K562 (cell line): ENCODE measurements at regions not wholly inside any gene's neighbourhood (a gene's known extent, or its start where the extent isn't known, plus 50 kb on each side); places are given as distances from the start of the nearest gene placed in this dataset.

Source experiments
- BMI1 ChIP-seq: fragments of 150-350 bp; IDR thresholded peaks from 2 replicates; pipeline ENCODE4 v1.6.1; 2014; ENCODE audit warnings: low read length
- CBX3 ChIP-seq, 2 experiments: IDR thresholded peaks; 1 replicate in 1 of 2; 2 replicates in 1 of 2; pipeline ENCODE4 v1.6.1; 2012; ENCODE audit warnings: inconsistent platforms in 2 of 2, low read length in 2 of 2, borderline replicate concordance in 1 of 2, control low read depth in 1 of 2
- CHD2 ChIP-seq: IDR thresholded peaks from 2 replicates; pipeline ENCODE4 v1.6.1; 2011; ENCODE audit warnings: low read depth, low read length
- ESRRA ChIP-seq: fragments of 450-650 bp; IDR thresholded peaks from 2 replicates; pipeline ENCODE4 v1.6.1; 2014; ENCODE audit warnings: low read depth, mild to moderate bottlenecking, moderate library complexity, borderline replicate concordance
- FOSL1 ChIP-seq: fragments of 200-800 bp; sonication (Bioruptor generic); conservative IDR thresholded peaks from 2 replicates; pipeline ENCODE4 v1.6.1; 2016; ENCODE audit warnings: missing genetic modification characterization, missing compliant biosample characterization
- GTF3C2 ChIP-seq: IDR thresholded peaks from 3 replicates; pipeline ENCODE4 v1.6.1; 2011; ENCODE audit warnings: borderline replicate concordance, mild to moderate bottlenecking, moderate library complexity; ENCODE audit not compliant: insufficient read length; ENCODE audit errors: extremely low read depth
- HMBOX1 ChIP-seq: sonication (generic); IDR thresholded peaks from 2 replicates; pipeline ENCODE4 v1.6.1; 2016
- KAT7 ChIP-seq: sonication (generic); formaldehyde crosslinking; IDR thresholded peaks from 2 replicates; pipeline ENCODE4 v1.8.0; 2022; ENCODE audit warnings: missing genetic modification reagents, mild to moderate bottlenecking, borderline replicate concordance
- KLF16 ChIP-seq: IDR thresholded peaks from 2 replicates; pipeline ENCODE4 v1.6.1; 2016; ENCODE audit warnings: antibody characterized with exemption
- MAZ ChIP-seq, 2 experiments: fragments of 450-650 bp in 1 of 2; sonication (generic) in 1 of 2; formaldehyde crosslinking; IDR thresholded peaks in 1 of 2; conservative IDR thresholded peaks in 1 of 2; 2 replicates each; pipeline versions ENCODE4 v1.4.0 to v1.5.0; 2020; ENCODE audit warnings: mild to moderate bottlenecking in 1 of 2, missing genetic modification reagents in 1 of 2
- MITF ChIP-seq: IDR thresholded peaks from 2 replicates; pipeline ENCODE4 v1.6.1; 2014; ENCODE audit warnings: antibody characterized with exemption
- PHF8 ChIP-seq: fragments of 200-600 bp; sonication (generic); IDR thresholded peaks from 2 replicates; pipeline ENCODE4 v1.6.1; 2012; ENCODE audit warnings: mixed run types, mild to moderate bottlenecking, inconsistent platforms, low read length, moderate library complexity, borderline replicate concordance
- PTRF ChIP-seq: fragments of 450-650 bp; IDR thresholded peaks from 2 replicates; pipeline ENCODE4 v1.6.1; 2016; ENCODE audit warnings: mild to moderate bottlenecking, missing genetic modification characterization, missing compliant biosample characterization
- RBBP5 ChIP-seq: fragments of 200-600 bp; sonication (generic); IDR thresholded peaks from 2 replicates; pipeline ENCODE4 v1.6.1; 2012; ENCODE audit warnings: borderline replicate concordance, mild to moderate bottlenecking, low read length, control low read depth, inconsistent platforms; ENCODE audit not compliant: insufficient read depth, poor library complexity, severe bottlenecking
- SIRT6 ChIP-seq: IDR thresholded peaks from one replicate; pipeline ENCODE4 v1.6.1; 2012; ENCODE audit warnings: low read depth, mild to moderate bottlenecking, control low read depth, inconsistent platforms, low read length, moderate library complexity
- STAT5B ChIP-seq: fragments of 250-450 bp; sonication (Bioruptor Pico); IDR thresholded peaks from 2 replicates; pipeline ENCODE4 v1.8.0; 2021; ENCODE audit warnings: mild to moderate bottlenecking, inconsistent platforms
- STAT6 ChIP-seq: sonication (generic); formaldehyde crosslinking; IDR thresholded peaks from 2 replicates; pipeline ENCODE4 v1.8.1; 2023; ENCODE audit warnings: mild to moderate bottlenecking, missing genetic modification reagents
- ZNF134 ChIP-seq: fragments of 250-450 bp; sonication (Bioruptor Pico); conservative IDR thresholded peaks from 2 replicates; pipeline ENCODE4 v1.4.0; 2020
- ZNF232 ChIP-seq: sonication (generic); formaldehyde crosslinking; IDR thresholded peaks from 2 replicates; pipeline ENCODE4 v1.8.0; 2022; ENCODE audit warnings: mild to moderate bottlenecking, missing genetic modification reagents
- ZNF408 ChIP-seq: fragments of 250-450 bp; sonication (Bioruptor Pico); IDR thresholded peaks from 2 replicates; pipeline ENCODE4 v1.4.0; 2020; ENCODE audit warnings: low read depth, mild to moderate bottlenecking, moderate library complexity

- TF ChIP-seq ESRRA (peak; percentile 39; the same call in 1 of the 2 replicates), KLF16 (peak; percentile 96), PHF8 (no peak), MITF (peak; percentile 68; the same call in 1 of the 2 replicates), MAZ (CRISPR knock-in tag; conservative IDR thresholded peaks at IDR 0.05 in 1 of 2, IDR thresholded peaks at IDR 0.05 in 1 of 2) (peak in 1 of 2 experiments; percentile 70; a peak in 2 of 4 replicates), CBX3 (IDR thresholded peaks at IDR 0.05; ENCODE audit: borderline replicate concordance in 1 of 2, low read length in 2 of 2) (peak in 1 of 2 experiments; percentile 83; a peak in 2 of 3 replicates), ZNF408 (CRISPR knock-in tag) (no peak), SIRT6 (no peak), HMBOX1 (peak; percentile 99), RBBP5 (no peak), PTRF (tag) (no peak), GTF3C2 (no peak), FOSL1 (tag) (peak; percentile 86), STAT5B (CRISPR knock-in tag) (no peak), KAT7 (CRISPR knock-in tag) (no peak), CHD2 (no peak), ZNF134 (CRISPR knock-in tag) (0 out of 2 replicates have a peak, but pooled peaks have one; percentile 10), STAT6 (CRISPR knock-in tag) (no peak), BMI1 (no peak), ZNF232 (CRISPR knock-in tag) (no peak)
Measured at GRCh38 chr15:95709959-95710695, 620.4 kb upstream of the NR2F2 start (continued).
